ENCODE measurements at regions not wholly inside any gene's neighbourhood (a gene's known extent, or its start where the extent isn't known, plus 50 kb on each side); places are given as distances from the start of the nearest gene placed in this dataset.
A peak's percentile ranks its signal among the peaks of the same experiment; 100 is the strongest.

- no peaks in the 10 kb centered on the region for H3K36me3 ChIP-seq
- no peaks in the 10 kb centered on the region for H3K9me3 ChIP-seq
- TF ChIP-seq EP300 (IDR thresholded peaks at IDR 0.05) (peak in 1 of 2 donors; percentile 16), POLR2A (IDR thresholded peaks at IDR 0.05) (no peak)
- no peak overlapping the region for H3K4me3 ChIP-seq
- WGBS, 2 donors = 42 to 51% methylated on average over 2 of the region's 2 CpGs
- H3K27me3 ChIP-seq = no peaks in the 10 kb centered on the region
- DNase-seq (ENCODE audit: low spot score in 2 of 2) = no peak
- H3K4me1 ChIP-seq = no peaks in the 10 kb centered on the region
- H3K27ac ChIP-seq = no peak overlapping the region
Observed at GRCh38 chr18:11245879-11246278, 96.5 kb upstream of the PIEZO2 start.

GRCh38 chr18:11237484-11237883 lies 88.1 kb upstream of the PIEZO2 start:
- no peak for DNase-seq (ENCODE audit: low spot score in 2 of 2)
- no peak for TF ChIP-seq POLR2A (IDR thresholded peaks at IDR 0.05)
- no peak for TF ChIP-seq CTCF (IDR thresholded peaks at IDR 0.05)
- no peak for TF ChIP-seq EP300 (IDR thresholded peaks at IDR 0.05)

GRCh38 chr18:11237066-11237465 lies 87.7 kb upstream of the PIEZO2 start:
- no peak overlapping the region for H3K4me3 ChIP-seq

More at GRCh38 chr18:11237484-11237883, 88.1 kb upstream of the PIEZO2 start:
- Histone ChIP-seq H3K36me3 (no peaks in the 10 kb centered on the region), H3K4me1 (no peaks in the 10 kb centered on the region), H3K4me3 (no peak overlapping the region), H3K27ac (no peak overlapping the region), H3K9me3 (no peaks in the 10 kb centered on the region), H3K27me3 (no peaks in the 10 kb centered on the region)
- 63 to 70% methylated on average over 2 of the region's 2 CpGs for WGBS, 2 donors

GRCh38 chr18:11224153-11224552 lies 74.8 kb upstream of the PIEZO2 start:
- 50 to 69% methylated on average over 7 of the region's 7 CpGs for WGBS, 2 donors

More at GRCh38 chr18:11237066-11237465, 87.7 kb upstream of the PIEZO2 start:
- H3K27me3 ChIP-seq = no peaks in the 10 kb centered on the region
- DNase-seq (ENCODE audit: low spot score in 2 of 2) = no peak
- H3K36me3 ChIP-seq = no peaks in the 10 kb centered on the region
- H3K4me1 ChIP-seq = no peaks in the 10 kb centered on the region
- TF ChIP-seq EP300 (IDR thresholded peaks at IDR 0.05) (no peak), POLR2A (IDR thresholded peaks at IDR 0.05) (no peak), CTCF (IDR thresholded peaks at IDR 0.05) (no peak)
- WGBS, 2 donors = 85 to 87% methylated on average over 1 of the region's 1 CpG
- H3K9me3 ChIP-seq = no peaks in the 10 kb centered on the region
- no peak overlapping the region for H3K27ac ChIP-seq

GRCh38 chr18:11219571-11219970 lies 70.2 kb upstream of the PIEZO2 start:
- H3K4me3 ChIP-seq = no peak overlapping the region

More at GRCh38 chr18:11224153-11224552, 74.8 kb upstream of the PIEZO2 start:
- DNase-seq (ENCODE audit: low spot score in 2 of 2) = no peak
- Histone ChIP-seq H3K27me3 (no peaks in the 10 kb centered on the region), H3K4me3 (no peak overlapping the region), H3K9me3 (no peaks in the 10 kb centered on the region), H3K4me1 (no peaks in the 10 kb centered on the region), H3K36me3 (no peaks in the 10 kb centered on the region), H3K27ac (no peak overlapping the region)
- no peak for TF ChIP-seq CTCF (IDR thresholded peaks at IDR 0.05)
- TF ChIP-seq EP300 (IDR thresholded peaks at IDR 0.05) = no peak
- no peak for TF ChIP-seq POLR2A (IDR thresholded peaks at IDR 0.05)

More at GRCh38 chr18:11219571-11219970, 70.2 kb upstream of the PIEZO2 start:
- DNase-seq (ENCODE audit: low spot score in 2 of 2) = no peak
- WGBS, 2 donors = 24 to 40% methylated on average over 1 of the region's 1 CpG
- Histone ChIP-seq H3K9me3 (no peaks in the 10 kb centered on the region), H3K27me3 (no peaks in the 10 kb centered on the region), H3K36me3 (no peaks in the 10 kb centered on the region), H3K4me1 (no peaks in the 10 kb centered on the region), H3K27ac (no peak overlapping the region)
- TF ChIP-seq CTCF (IDR thresholded peaks at IDR 0.05) = no peak
- no peak for TF ChIP-seq EP300 (IDR thresholded peaks at IDR 0.05)
- no peak for TF ChIP-seq POLR2A (IDR thresholded peaks at IDR 0.05)
